HepG2 (cell line): ENCODE measurements at regions not wholly inside any gene's neighbourhood (a gene's known extent, or its start where the extent isn't known, plus 50 kb on each side); places are given as distances from the start of the nearest gene placed in this dataset.

Experiments used
- small RNA-seq, 3 experiments: library from RNA; depleted of rRNA; stranded (forward); fragments of <200 nt; gene quantifications; one replicate each; pipeline ENCODE3, GENCODE V24; 2012; ENCODE audit warnings: low read depth in 2 of 3, low replicate concordance in 1 of 3; ENCODE audit not compliant: insufficient read length in 3 of 3, insufficient read depth in 2 of 3

Small RNA genes in the stretch of these regions (small RNA-seq; reads per million reads assigned to genes)
- gene AC106785.1 (0 reads per million in 3 experiments), gene RNA5SP406 (0 reads per million in 3 experiments), gene RNA5SP407 (0 reads per million in 3 experiments), gene RNA5SP408 (0 reads per million in 3 experiments), gene RNA5SP409 (0 reads per million in 3 experiments), gene RNA5SP410 (0 reads per million in 3 experiments), gene RNA5SP411 (0 reads per million in 3 experiments), gene RNA5SP412 (0 reads per million in 3 experiments), gene RNA5SP413 (0 reads per million in 3 experiments), gene RNA5SP414 (0 reads per million in 3 experiments), gene RNA5SP415 (0 reads per million in 3 experiments), gene RNA5SP416 (0 reads per million in 3 experiments), gene RNA5SP417 (0 reads per million in 3 experiments), gene RNA5SP418 (0 reads per million in 3 experiments), gene RNA5SP419 (0 reads per million in 3 experiments), gene RNA5SP420 (0 reads per million in 3 experiments), gene RNA5SP421 (0 reads per million in 3 experiments), gene RNA5SP422 (0 reads per million in 3 experiments), gene RNA5SP423 (0 reads per million in 3 experiments)
